ENCODE measurements at regions not wholly inside any gene's neighbourhood (a gene's known extent, or its start where the extent isn't known, plus 50 kb on each side); places are given as distances from the start of the nearest gene placed in this dataset.

GRCh38 chr15:68526269-68526668 lies 52.5 kb upstream of the CORO2B start:
- Histone ChIP-seq H3K14ac (ENCODE audit: low read length) (no peak overlapping the region), H3K9me3 (replicated peaks in 1 of 2; ENCODE audit: control insufficient read depth in 2 of 2, insufficient read depth in 1 of 2, low read depth in 1 of 2, low read length in 2 of 2) (no peaks in the 10 kb centered on the region), H4K91ac (ENCODE audit: low read depth, low read length, poor library complexity) (no peak overlapping the region), H3K9ac (ENCODE audit: low read depth, low read length, poor library complexity) (no peak overlapping the region), H3K18ac (ENCODE audit: low read length) (no peak overlapping the region), H3K4ac (ENCODE audit: low read length) (no peak overlapping the region), H3K27ac (replicated peaks; ENCODE audit: low read length) (no peak overlapping the region), H3K27me3 (ENCODE audit: control insufficient read depth in 3 of 3, insufficient read depth in 3 of 3, low read depth in 1 of 3, low read length in 3 of 3) (peaks cover 0 to 9% (median 0%) of the 10 kb centered on the region in 3 experiments), H2AK5ac (ENCODE audit: low read depth, low read length) (no peak overlapping the region), H2BK12ac (ENCODE audit: low read length) (no peak overlapping the region), H2BK5ac (ENCODE audit: low read length) (no peak overlapping the region), H3K4me2 (ENCODE audit: insufficient read depth, low read length, poor library complexity, severe bottlenecking) (no peak overlapping the region), H2AFZ (ENCODE audit: low read length) (no peak overlapping the region), H2BK120ac (ENCODE audit: low read depth, low read length) (no peak overlapping the region), H3K4me3 (ENCODE audit: low read length in 2 of 2) (no peak overlapping the region), H3K79me1 (ENCODE audit: low read depth, low read length) (no peaks in the 10 kb centered on the region), H3K4me1 (ENCODE audit: control insufficient read depth in 2 of 2, insufficient read depth in 1 of 2, low read depth in 1 of 2, low read length in 2 of 2) (no peaks in the 10 kb centered on the region), H3K36me3 (replicated peaks in 1 of 2; ENCODE audit: control insufficient read depth in 2 of 2, insufficient read depth in 2 of 2, low read length in 2 of 2) (no peaks in the 10 kb centered on the region), H3K23ac (ENCODE audit: low read depth, low read length, poor library complexity) (no peak overlapping the region), H4K8ac (ENCODE audit: low read depth, low read length) (no peak overlapping the region), H2BK15ac (ENCODE audit: low read length) (no peak overlapping the region)
- no peak for DNase-seq (ENCODE audit: low spot score)

GRCh38 chr15:68526784-68527183 lies 52.0 kb upstream of the CORO2B start:
- Histone ChIP-seq H2BK12ac (ENCODE audit: low read length) (no peak overlapping the region), H3K9ac (ENCODE audit: low read depth, low read length, poor library complexity) (no peak overlapping the region), H3K27ac (replicated peaks; ENCODE audit: low read length) (no peak overlapping the region), H2BK5ac (ENCODE audit: low read length) (no peak overlapping the region), H2AK5ac (ENCODE audit: low read depth, low read length) (no peak overlapping the region), H3K9me3 (replicated peaks in 1 of 2; ENCODE audit: control insufficient read depth in 2 of 2, insufficient read depth in 1 of 2, low read depth in 1 of 2, low read length in 2 of 2) (no peaks in the 10 kb centered on the region), H2AFZ (ENCODE audit: low read length) (no peak overlapping the region), H3K18ac (ENCODE audit: low read length) (no peak overlapping the region), H3K23ac (ENCODE audit: low read depth, low read length, poor library complexity) (no peak overlapping the region), H2BK15ac (ENCODE audit: low read length) (no peak overlapping the region), H4K91ac (ENCODE audit: low read depth, low read length, poor library complexity) (no peak overlapping the region), H4K8ac (ENCODE audit: low read depth, low read length) (no peak overlapping the region), H3K4ac (ENCODE audit: low read length) (no peak overlapping the region), H3K27me3 (ENCODE audit: control insufficient read depth in 3 of 3, insufficient read depth in 3 of 3, low read depth in 1 of 3, low read length in 3 of 3) (peaks cover 0 to 9% (median 0%) of the 10 kb centered on the region in 3 experiments), H3K4me3 (ENCODE audit: low read length in 2 of 2) (no peak overlapping the region), H2BK120ac (ENCODE audit: low read depth, low read length) (no peak overlapping the region), H3K4me2 (ENCODE audit: insufficient read depth, low read length, poor library complexity, severe bottlenecking) (no peak overlapping the region), H3K36me3 (replicated peaks in 1 of 2; ENCODE audit: control insufficient read depth in 2 of 2, insufficient read depth in 2 of 2, low read length in 2 of 2) (no peaks in the 10 kb centered on the region), H3K79me1 (ENCODE audit: low read depth, low read length) (no peaks in the 10 kb centered on the region), H3K4me1 (ENCODE audit: control insufficient read depth in 2 of 2, insufficient read depth in 1 of 2, low read depth in 1 of 2, low read length in 2 of 2) (no peaks in the 10 kb centered on the region), H3K14ac (ENCODE audit: low read length) (no peak overlapping the region)
- WGBS, 2 donors (ENCODE audit: extremely low coverage in 2 of 2, insufficient read length in 2 of 2, insufficient replicate concordance in 1 of 2): no CpG with 5 or more reads among the region's 2 CpGs
- DNase-seq (ENCODE audit: low spot score): no peak

DNA sequence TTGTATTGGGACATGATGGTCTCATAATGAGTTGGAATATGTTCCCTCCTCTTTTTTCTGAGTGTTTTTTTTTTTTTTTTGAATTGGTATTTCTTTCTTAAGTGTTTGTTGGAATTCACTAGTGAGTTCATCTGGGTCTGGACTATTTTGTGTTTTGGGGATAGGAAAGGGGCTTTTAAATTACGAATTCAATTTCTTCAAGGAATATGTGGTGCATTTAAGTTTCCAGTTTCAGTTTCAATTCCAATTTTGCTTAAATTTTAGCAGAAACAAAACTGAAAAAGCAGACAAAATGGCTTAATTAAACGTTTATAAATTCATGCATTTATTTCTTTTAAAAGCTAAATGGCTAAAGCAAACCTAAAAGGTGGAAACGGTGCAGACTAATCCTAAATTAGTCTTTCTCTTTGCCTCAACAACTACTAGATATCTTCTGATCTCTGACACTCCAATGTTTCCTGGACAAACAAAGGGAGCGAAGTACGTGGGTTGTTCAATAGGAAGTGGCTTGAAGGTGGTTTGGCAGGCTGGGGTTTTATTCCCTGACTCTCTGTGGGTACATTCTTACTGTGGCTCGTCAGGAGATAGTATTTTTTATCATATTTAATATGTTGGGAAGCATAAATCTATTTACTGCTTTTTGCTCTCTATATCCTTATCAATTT lies 50.0 kb upstream of the CORO2B start:
- Histone ChIP-seq H3K18ac (ENCODE audit: low read length) (no peak overlapping the region), H4K8ac (ENCODE audit: low read depth, low read length) (no peak overlapping the region), H3K4ac (ENCODE audit: low read length) (no peak overlapping the region), H2AK5ac (ENCODE audit: low read depth, low read length) (no peak overlapping the region), H3K27me3 (ENCODE audit: control insufficient read depth in 3 of 3, insufficient read depth in 3 of 3, low read depth in 1 of 3, low read length in 3 of 3) (peaks cover 0 to 9% (median 0%) of the 10 kb centered on the region in 3 experiments), H3K4me2 (ENCODE audit: insufficient read depth, low read length, poor library complexity, severe bottlenecking) (no peak overlapping the region), H2AFZ (ENCODE audit: low read length) (no peak overlapping the region), H2BK15ac (ENCODE audit: low read length) (no peak overlapping the region), H4K91ac (ENCODE audit: low read depth, low read length, poor library complexity) (no peak overlapping the region), H3K79me1 (ENCODE audit: low read depth, low read length) (no peaks in the 10 kb centered on the region), H3K23ac (ENCODE audit: low read depth, low read length, poor library complexity) (no peak overlapping the region), H3K4me3 (ENCODE audit: low read length in 2 of 2) (no peak overlapping the region), H2BK120ac (ENCODE audit: low read depth, low read length) (no peak overlapping the region), H3K27ac (replicated peaks; ENCODE audit: low read length) (no peak overlapping the region), H3K9me3 (replicated peaks in 1 of 2; ENCODE audit: control insufficient read depth in 2 of 2, insufficient read depth in 1 of 2, low read depth in 1 of 2, low read length in 2 of 2) (no peaks in the 10 kb centered on the region), H3K9ac (ENCODE audit: low read depth, low read length, poor library complexity) (no peak overlapping the region), H3K4me1 (ENCODE audit: control insufficient read depth in 2 of 2, insufficient read depth in 1 of 2, low read depth in 1 of 2, low read length in 2 of 2) (no peaks in the 10 kb centered on the region), H2BK5ac (ENCODE audit: low read length) (no peak overlapping the region), H3K14ac (ENCODE audit: low read length) (no peak overlapping the region), H2BK12ac (ENCODE audit: low read length) (no peak overlapping the region), H3K36me3 (replicated peaks in 1 of 2; ENCODE audit: control insufficient read depth in 2 of 2, insufficient read depth in 2 of 2, low read length in 2 of 2) (no peaks in the 10 kb centered on the region)
- no peak for DNase-seq (ENCODE audit: low spot score)
- no CpG with 5 or more reads among the region's 6 CpGs for WGBS, 2 donors (ENCODE audit: extremely low coverage in 2 of 2, insufficient read length in 2 of 2, insufficient replicate concordance in 1 of 2)
